OCI-LY7 (cell line): ENCODE measurements at regions not wholly inside any gene's neighbourhood (a gene's known extent, or its start where the extent isn't known, plus 50 kb on each side); places are given as distances from the start of the nearest gene placed in this dataset.

Source experiments
- BruUV-seq: library from RNA; stranded (reverse); fragments of 400-500 nt; replicated peaks from 2 replicates; lab custom pipeline; 2021; lab: Mats Ljungman, UMichigan
- CTCF ChIA-PET: fragments of 300-600 bp; sonication (Branson Sonifier 250); formaldehyde crosslinking; loops from one replicate; lab custom pipeline; 2022; ENCODE audit warnings: antibody characterized with exemption; ENCODE audit not compliant: unreplicated experiment; lab: Charles Lee
- POLR2A ChIA-PET: fragments of 300-600 bp; sonication (Branson Sonifier 250); formaldehyde crosslinking; loops from one replicate; lab custom pipeline; 2022; ENCODE audit warnings: antibody characterized with exemption; lab: Charles Lee
- DNase-seq: peaks from one replicate; pipeline ENCODE4 v3.0.0-alpha.2; 2015; ENCODE audit warnings: low spot score
- H2AFZ ChIP-seq: fragments of 200-600 bp; sonication (generic), shearing (Covaris generic); 2 replicates; pipeline ENCODE4 v1.6.1; 2014; ENCODE audit warnings: mild to moderate bottlenecking, antibody characterized with exemption, low read length, moderate library complexity
- H3K27ac ChIP-seq: fragments of 200-600 bp; sonication (generic); 2 replicates; pipeline ENCODE4 v1.5.1; 2014; ENCODE audit warnings: mixed run types, low read depth, mild to moderate bottlenecking, moderate library complexity, low read length, inconsistent platforms; ENCODE audit not compliant: poor library complexity, severe bottlenecking
- H3K36me3 ChIP-seq: fragments of 200-600 bp; sonication (generic); 2 replicates; pipeline ENCODE4 v1.6.1; 2014; ENCODE audit warnings: mild to moderate bottlenecking, antibody characterized with exemption, low read length, moderate library complexity, mixed read lengths; ENCODE audit not compliant: insufficient read depth
- H3K4me1 ChIP-seq: fragments of 200-600 bp; sonication (generic); 2 replicates; pipeline ENCODE4 v1.5.1; 2014; ENCODE audit warnings: mild to moderate bottlenecking, low read length; ENCODE audit not compliant: insufficient read depth, poor library complexity, severe bottlenecking
- H3K4me2 ChIP-seq: fragments of 200-600 bp; sonication (generic); 2 replicates; pipeline ENCODE4 v1.6.1; 2014; ENCODE audit warnings: mild to moderate bottlenecking, low read length
- H3K4me3 ChIP-seq: fragments of 200-600 bp; sonication (generic); 2 replicates; pipeline ENCODE4 v1.5.1; 2014; ENCODE audit warnings: mild to moderate bottlenecking, low read depth, low read length; ENCODE audit not compliant: poor library complexity, severe bottlenecking
- H3K79me2 ChIP-seq: fragments of 200-600 bp; sonication (generic); 2 replicates; pipeline ENCODE4 v1.6.1; 2016; ENCODE audit warnings: low read depth, mild to moderate bottlenecking, low read length, moderate library complexity, mixed read lengths; ENCODE audit not compliant: insufficient read depth
- H3K9me2 ChIP-seq: fragments of 200-600 bp; sonication (generic); 2 replicates; pipeline ENCODE4 v1.6.1; 2016; ENCODE audit warnings: mild to moderate bottlenecking, low read length, mixed read lengths; ENCODE audit not compliant: insufficient read depth
- H3K9me3 ChIP-seq: fragments of 200-600 bp; sonication (generic); 2 replicates; pipeline ENCODE4 v1.6.1; 2014; ENCODE audit warnings: mild to moderate bottlenecking, mixed run types, low read length, mixed read lengths
- H4K20me1 ChIP-seq: fragments of 200-600 bp; sonication (generic); 2 replicates; pipeline ENCODE4 v1.6.1; 2014; ENCODE audit warnings: mild to moderate bottlenecking, antibody characterized with exemption, low read length, moderate library complexity, mixed read lengths; ENCODE audit not compliant: insufficient read depth
- EZH2phosphoT487 ChIP-seq: fragments of 200-600 bp; sonication (generic); IDR thresholded peaks from 2 replicates; pipeline ENCODE4 v1.6.1; 2018; ENCODE audit warnings: low read depth, borderline replicate concordance, mild to moderate bottlenecking, mixed run types, antibody characterized with exemption, low read length, moderate library complexity, mixed read lengths
- intact Hi-C: fragments of 100-400 bp; cut with micrococcal nuclease; formaldehyde crosslinking; loops from one replicate; pipeline ENCODE4 v1.10.0; 2022; ENCODE audit not compliant: unreplicated experiment
- TF ChIP-seq, protein P1 (sequence below): fragments of 200-600 bp; sonication (generic); conservative IDR thresholded peaks from 2 replicates; pipeline ENCODE4 v1.5.1; 2014; ENCODE audit warnings: mild to moderate bottlenecking, antibody characterized with exemption, low read length, moderate library complexity, mixed read lengths

DNA sequence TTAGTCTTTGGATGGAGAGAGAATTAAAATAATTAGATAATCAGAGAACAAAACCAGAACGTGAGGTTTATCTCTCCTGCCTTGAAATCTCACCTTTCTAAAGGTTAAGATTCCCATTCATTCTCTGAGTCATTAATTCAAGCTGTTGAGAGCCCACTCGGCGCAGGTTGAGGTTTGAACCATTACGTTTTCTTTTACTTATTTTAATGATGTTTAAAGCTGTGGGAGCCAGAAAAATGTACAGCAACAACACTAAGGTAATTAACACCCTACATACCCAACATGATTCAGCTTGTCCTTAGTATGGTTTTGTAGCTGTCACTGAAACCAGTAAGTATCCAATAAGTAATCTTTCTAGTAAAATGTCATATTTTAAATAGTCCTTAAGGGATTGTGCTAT lies 153.0 kb upstream of the ANK3 start:
- no peaks in the 10 kb centered on the region for H3K79me2 ChIP-seq
- TF ChIP-seq, protein P1, sequence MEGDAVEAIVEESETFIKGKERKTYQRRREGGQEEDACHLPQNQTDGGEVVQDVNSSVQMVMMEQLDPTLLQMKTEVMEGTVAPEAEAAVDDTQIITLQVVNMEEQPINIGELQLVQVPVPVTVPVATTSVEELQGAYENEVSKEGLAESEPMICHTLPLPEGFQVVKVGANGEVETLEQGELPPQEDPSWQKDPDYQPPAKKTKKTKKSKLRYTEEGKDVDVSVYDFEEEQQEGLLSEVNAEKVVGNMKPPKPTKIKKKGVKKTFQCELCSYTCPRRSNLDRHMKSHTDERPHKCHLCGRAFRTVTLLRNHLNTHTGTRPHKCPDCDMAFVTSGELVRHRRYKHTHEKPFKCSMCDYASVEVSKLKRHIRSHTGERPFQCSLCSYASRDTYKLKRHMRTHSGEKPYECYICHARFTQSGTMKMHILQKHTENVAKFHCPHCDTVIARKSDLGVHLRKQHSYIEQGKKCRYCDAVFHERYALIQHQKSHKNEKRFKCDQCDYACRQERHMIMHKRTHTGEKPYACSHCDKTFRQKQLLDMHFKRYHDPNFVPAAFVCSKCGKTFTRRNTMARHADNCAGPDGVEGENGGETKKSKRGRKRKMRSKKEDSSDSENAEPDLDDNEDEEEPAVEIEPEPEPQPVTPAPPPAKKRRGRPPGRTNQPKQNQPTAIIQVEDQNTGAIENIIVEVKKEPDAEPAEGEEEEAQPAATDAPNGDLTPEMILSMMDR, result no peak
- TF ChIP-seq EZH2phosphoT487, result no peak
- H3K27ac ChIP-seq, result no peak overlapping the region
- no peaks in the 10 kb centered on the region for H3K4me1 ChIP-seq
- no peak overlapping the region for H3K4me3 ChIP-seq
- DNase-seq, result no peak
- H4K20me1 ChIP-seq, result no peaks in the 10 kb centered on the region
- no peak overlapping the region for H2AFZ ChIP-seq
- intact Hi-C loops, result no loop called here
- H3K9me3 ChIP-seq, result no peaks in the 10 kb centered on the region
- CTCF ChIA-PET, result no interaction called here
- H3K4me2 ChIP-seq, result no peak overlapping the region
- no TSS peak for BruUV-seq
- POLR2A ChIA-PET, result no interaction called here
- H3K36me3 ChIP-seq, result no peaks in the 10 kb centered on the region
- no peaks in the 10 kb centered on the region for H3K9me2 ChIP-seq

DNA sequence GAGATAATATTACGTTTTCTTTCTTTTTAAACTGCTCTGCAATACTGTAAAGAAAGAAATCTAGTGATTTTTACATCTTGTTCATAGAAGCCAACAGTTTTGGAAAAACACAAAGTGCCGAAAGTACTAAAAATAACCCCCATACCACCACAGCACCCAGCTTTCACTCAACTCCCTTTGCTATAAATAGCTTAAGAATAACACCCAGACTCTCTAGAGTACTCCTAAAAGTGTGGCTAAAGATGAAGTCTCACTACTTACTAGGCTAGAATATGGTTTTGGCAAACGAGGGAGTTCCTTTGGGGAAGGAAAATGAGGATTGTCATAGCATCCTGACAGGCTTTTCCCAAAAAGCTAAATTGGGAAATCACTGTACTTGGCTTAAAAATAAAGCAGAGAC lies 151.8 kb upstream of the ANK3 start:
- H3K9me2 ChIP-seq, result no peaks in the 10 kb centered on the region
- H3K4me3 ChIP-seq, result no peak overlapping the region
- no peak for DNase-seq
- H2AFZ ChIP-seq, result no peak overlapping the region
- ChIA-PET POLR2A (no interaction called here), CTCF (no interaction called here)
- no peaks in the 10 kb centered on the region for H3K36me3 ChIP-seq
- BruUV-seq, result no TSS peak
- no peaks in the 10 kb centered on the region for H3K79me2 ChIP-seq
- H3K27ac ChIP-seq, result no peak overlapping the region
- TF ChIP-seq, protein P1, result no peak
- no peak for TF ChIP-seq EZH2phosphoT487
- H4K20me1 ChIP-seq, result no peaks in the 10 kb centered on the region
- no peaks in the 10 kb centered on the region for H3K9me3 ChIP-seq
- H3K4me2 ChIP-seq, result no peak overlapping the region
- no peaks in the 10 kb centered on the region for H3K4me1 ChIP-seq
- intact Hi-C loops, result no loop called here

DNA sequence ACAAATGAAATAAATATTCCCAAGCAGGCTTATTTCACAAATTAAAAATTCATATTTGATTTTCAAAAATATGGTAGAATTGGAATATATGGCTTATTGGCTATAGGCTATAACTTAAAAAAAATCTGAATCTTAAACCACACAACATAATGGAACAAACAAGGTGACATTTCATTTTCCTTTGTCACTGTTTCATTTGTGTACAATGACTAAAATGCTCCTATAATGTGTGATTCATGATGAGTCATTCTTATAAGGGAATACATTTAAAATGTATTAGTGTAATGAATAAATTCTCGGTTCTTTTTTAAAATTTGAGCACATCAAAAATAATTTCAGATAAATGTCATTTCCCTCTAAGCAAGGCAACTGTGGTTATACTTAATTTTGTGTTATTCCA lies 148.0 kb upstream of the ANK3 start:
- Histone ChIP-seq H2AFZ (no peak overlapping the region), H3K27ac (no peak overlapping the region), H3K4me1 (no peaks in the 10 kb centered on the region), H3K4me3 (no peak overlapping the region), H3K4me2 (no peak overlapping the region), H3K9me2 (no peaks in the 10 kb centered on the region), H3K36me3 (no peaks in the 10 kb centered on the region), H4K20me1 (no peaks in the 10 kb centered on the region), H3K9me3 (no peaks in the 10 kb centered on the region), H3K79me2 (no peaks in the 10 kb centered on the region)
- intact Hi-C loops, result loop anchor here (1.0 kb wide), 1 partner anchor 42 kb away; no protein-coding TSS in a partner anchor
- ChIA-PET POLR2A (no interaction called here), CTCF (no interaction called here)
- BruUV-seq, result no TSS peak
- DNase-seq, result no peak
- no peak for TF ChIP-seq EZH2phosphoT487
- TF ChIP-seq, protein P1, result no peak
